Liver (tissue), 3 donors: ENCODE measurements at regions not wholly inside any gene's neighbourhood (a gene's known extent, or its start where the extent isn't known, plus 50 kb on each side); places are given as distances from the start of the nearest gene placed in this dataset.

Source experiments
- CTCF ChIP-seq: fragments of 150-350 bp; IDR thresholded peaks from 2 replicates; pipeline ENCODE4 v1.5.1; 2017; ENCODE audit warnings: improper control_type of control experiment, low read depth, low read length; ENCODE audit not compliant: missing input control
- EGR1 ChIP-seq, 2 donors: IDR thresholded peaks; 2 replicates each; pipeline ENCODE4 v1.6.1; 2016 to 2018; ENCODE audit warnings: antibody characterized with exemption in 2 of 2, low read depth in 2 of 2
- RAD21 ChIP-seq, 2 donors: IDR thresholded peaks; 2 replicates each; pipeline ENCODE4 v1.6.1; 2016; ENCODE audit warnings: antibody characterized with exemption in 2 of 2, mild to moderate bottlenecking in 2 of 2
- TAF1 ChIP-seq: conservative IDR thresholded peaks from 2 replicates; pipeline ENCODE4 v1.6.1; 2016; ENCODE audit warnings: antibody characterized with exemption, mild to moderate bottlenecking
- YY1 ChIP-seq: IDR thresholded peaks from 2 replicates; pipeline ENCODE4 v1.6.1; 2016; ENCODE audit warnings: antibody characterized with exemption, mild to moderate bottlenecking
- donor health status: healthy.
- donor health status: healthy.

- TF ChIP-seq RAD21 (IDR thresholded peaks at IDR 0.05) (no peak), CTCF (no peak), EGR1 (IDR thresholded peaks at IDR 0.05; ENCODE audit: low read depth in 2 of 2) (no peak), YY1 (no peak), TAF1 (no peak)
These were observed 205.1 kb upstream of the TMEM45B start for GRCh38 chr11:129610545-129610944.
